KBM-7 (cell line): ENCODE measurements at regions not wholly inside any gene's neighbourhood (a gene's known extent, or its start where the extent isn't known, plus 50 kb on each side); places are given as distances from the start of the nearest gene placed in this dataset.

ENCODE experiments used
- DNase-seq: peaks from one replicate; pipeline ENCODE4 v3.0.0-alpha.2; 2015
- in situ Hi-C: fragments of 300-500 bp; cut with MboI; formaldehyde crosslinking; loops from 2 replicates; pipeline ENCODE4 v1.14.3; 2020; ENCODE audit warnings: low sequenced_read_pairs, low pct_unique_long_range_greater_than_20kb, mixed read lengths

GRCh38 chr2:71943238-71944182, 204.2 kb downstream of the CYP26B1 start:
- DNase-seq = no peak
- in situ Hi-C loops = loop anchor here (25.0 kb wide), 1 partner anchor 644 kb away; no protein-coding TSS in a partner anchor

DNA sequence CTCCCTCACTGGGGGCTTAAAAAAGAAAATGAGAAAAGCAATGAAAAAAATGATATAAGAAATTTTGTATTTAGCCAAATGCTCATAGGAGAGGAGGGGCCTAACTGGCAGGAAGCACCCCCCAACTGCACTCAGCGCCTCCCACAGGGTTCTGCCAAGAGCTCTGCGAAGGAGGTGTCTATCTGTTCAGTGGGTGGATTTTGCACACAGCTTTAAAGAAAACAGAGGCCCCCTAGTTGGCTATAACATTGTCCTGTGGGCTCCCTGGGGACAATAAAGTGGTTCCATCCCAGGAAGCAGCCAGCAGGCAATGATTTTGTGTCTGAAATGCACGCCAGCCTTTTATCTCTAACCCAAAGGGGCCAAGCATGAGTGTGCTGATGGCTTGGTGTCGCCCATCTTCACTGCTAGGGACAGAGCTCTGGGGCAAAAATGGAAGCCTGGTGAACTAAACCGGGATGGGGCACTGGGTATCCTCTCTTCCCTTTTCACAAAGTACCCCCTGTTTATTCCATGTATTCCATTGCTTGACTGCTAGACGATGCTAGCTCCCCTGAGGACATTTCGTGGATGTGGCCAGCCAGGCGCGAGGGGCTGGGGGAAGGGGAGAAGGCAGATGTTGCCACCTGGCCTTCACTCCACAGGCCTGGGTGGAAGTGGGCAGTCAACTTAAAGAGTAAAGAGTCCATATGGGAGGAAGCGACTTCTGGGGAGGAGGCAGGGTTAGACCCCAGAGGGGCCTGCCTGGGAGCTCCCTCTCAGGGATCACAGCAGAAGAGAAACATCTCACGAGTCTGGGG, 205.7 kb downstream of the CYP26B1 start:
- DNase-seq = no peak
- in situ Hi-C loops = loop anchor here (25.0 kb wide), 1 partner anchor 645 kb away; no protein-coding TSS in a partner anchor

- DNase-seq = no peak
- in situ Hi-C loops = loop anchor here (25.0 kb wide), 1 partner anchor 647 kb away; no protein-coding TSS in a partner anchor
Measured at GRCh38 chr2:71940695-71941094, 207.0 kb downstream of the CYP26B1 start.

- DNase-seq = no peak
- in situ Hi-C loops = loop anchor here (25.0 kb wide), 1 partner anchor 647 kb away; no protein-coding TSS in a partner anchor
Measured at GRCh38 chr2:71939588-71940535, 207.8 kb downstream of the CYP26B1 start.

GRCh38 chr2:71938659-71939587, 208.7 kb downstream of the CYP26B1 start:
- in situ Hi-C loops = loop anchor here (25.0 kb wide), 1 partner anchor 648 kb away; no protein-coding TSS in a partner anchor
- DNase-seq = no peak

DNA sequence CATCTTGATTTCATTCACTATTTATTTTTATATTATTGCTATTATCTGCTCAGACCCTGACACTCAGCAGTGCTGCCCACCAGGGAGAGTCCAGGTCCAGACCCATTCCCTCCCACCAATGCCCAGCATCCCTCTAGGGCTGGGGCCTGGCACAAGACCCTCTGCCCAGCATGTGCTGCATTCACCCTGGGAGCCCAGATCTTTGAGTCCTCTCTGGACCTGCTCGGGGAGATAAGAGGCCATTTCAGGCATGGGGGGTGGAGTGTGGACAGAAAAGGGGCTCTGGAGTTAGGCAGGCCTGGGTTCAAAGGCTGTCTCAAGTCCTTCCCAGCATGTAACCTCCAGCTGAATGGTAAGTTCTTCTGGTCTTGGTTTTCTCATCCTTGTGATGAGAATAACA, 209.6 kb downstream of the CYP26B1 start:
- no peak for DNase-seq
- in situ Hi-C loops = loop anchor here (25.0 kb wide), 1 partner anchor 649 kb away; no protein-coding TSS in a partner anchor

GRCh38 chr2:71937396-71937795, 210.3 kb downstream of the CYP26B1 start:
- in situ Hi-C loops = loop anchor here (25.0 kb wide), 1 partner anchor 650 kb away; no protein-coding TSS in a partner anchor

GRCh38 chr2:71936076-71937030, 211.3 kb downstream of the CYP26B1 start:
- DNase-seq = no peak
- in situ Hi-C loops = loop anchor here (25.0 kb wide), 1 partner anchor 651 kb away; no protein-coding TSS in a partner anchor

More at GRCh38 chr2:71937396-71937795, 210.3 kb downstream of the CYP26B1 start:
- no peak for DNase-seq

DNA sequence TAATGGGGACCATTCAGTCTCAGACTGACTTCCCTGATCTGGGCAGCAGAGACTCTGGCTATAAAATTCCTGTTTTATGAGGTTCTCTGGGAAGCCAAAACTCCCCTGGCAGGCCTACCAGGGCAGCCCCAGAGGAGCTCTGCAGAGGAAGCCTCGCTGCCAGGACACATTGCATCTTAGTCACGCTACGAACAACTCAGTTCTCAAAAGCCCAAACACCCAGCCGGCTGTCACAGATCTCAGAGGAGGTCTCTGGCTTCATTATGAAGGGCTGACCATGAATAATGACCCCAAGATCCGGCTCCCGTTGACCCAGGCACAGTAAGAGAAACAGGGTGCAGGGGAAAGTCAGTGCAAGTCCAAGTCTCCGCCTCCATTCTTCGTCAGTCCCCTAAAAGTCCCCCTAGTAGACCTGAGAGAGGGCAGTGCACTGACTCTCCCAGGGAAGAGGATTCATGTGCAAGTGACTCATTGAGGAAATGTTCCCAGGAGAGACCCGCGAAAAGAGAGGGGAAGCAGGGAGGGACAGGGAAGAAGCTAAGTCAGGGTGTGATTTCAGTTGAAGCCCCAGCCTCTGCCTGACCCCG, 212.3 kb downstream of the CYP26B1 start:
- in situ Hi-C loops = loop anchor here (25.0 kb wide), 1 partner anchor 652 kb away; no protein-coding TSS in a partner anchor

GRCh38 chr2:71934595-71935261, 212.9 kb downstream of the CYP26B1 start:
- in situ Hi-C loops = loop anchor here (25.0 kb wide), 1 partner anchor 653 kb away; no protein-coding TSS in a partner anchor
- peak; percentile 2 for DNase-seq

More for the DNA sequence above, 212.3 kb downstream of the CYP26B1 start:
- no peak for DNase-seq

- in situ Hi-C loops = loop anchor here (25.0 kb wide), 1 partner anchor 653 kb away; no protein-coding TSS in a partner anchor
Measured at GRCh38 chr2:71934320-71934593, 213.4 kb downstream of the CYP26B1 start.

DNA sequence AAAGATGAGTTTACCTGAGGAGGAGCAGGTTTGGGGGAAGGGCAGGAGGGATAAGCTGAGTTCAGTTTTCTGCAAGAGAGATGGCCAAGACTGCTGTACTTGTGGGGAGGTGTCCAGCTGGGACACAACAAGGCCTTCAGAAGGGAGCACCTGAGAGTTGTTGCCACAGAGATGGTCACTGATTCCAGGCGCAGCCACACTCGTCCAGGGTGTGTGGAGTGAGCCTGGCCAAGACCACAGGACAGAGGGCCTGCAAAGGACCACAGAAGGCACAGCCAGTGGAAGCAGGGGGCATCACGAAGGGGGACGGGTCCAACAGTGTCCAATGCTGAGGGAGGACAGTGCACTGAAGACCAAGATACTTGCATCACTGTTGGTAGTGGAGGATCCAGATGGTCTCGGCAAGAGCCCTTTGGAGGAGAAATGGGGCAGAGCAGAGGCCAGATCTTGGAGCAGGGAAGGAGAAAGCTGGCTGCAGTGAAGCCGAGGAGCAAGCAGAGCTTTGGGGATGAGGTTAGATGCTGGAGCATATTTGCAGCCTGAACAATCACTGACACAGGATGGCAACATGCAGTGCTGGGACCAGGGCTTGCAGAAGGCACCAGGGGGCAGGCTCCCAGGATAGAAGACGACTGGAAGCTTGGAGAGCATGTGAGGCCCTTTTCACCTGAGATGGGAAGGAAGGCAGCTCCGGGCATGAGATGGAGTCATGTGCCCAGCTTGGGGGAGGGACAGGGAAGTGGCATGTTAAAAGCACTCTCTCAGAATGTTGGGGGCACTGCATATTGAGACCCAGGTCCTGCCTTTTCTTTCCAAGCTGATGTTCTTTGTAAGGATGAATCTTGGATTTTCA, 214.0 kb downstream of the CYP26B1 start:
- in situ Hi-C loops = loop anchor here (25.0 kb wide), 1 partner anchor 654 kb away; no protein-coding TSS in a partner anchor
- no peak for DNase-seq

More at GRCh38 chr2:71934320-71934593, 213.4 kb downstream of the CYP26B1 start:
- DNase-seq = no peak

DNA sequence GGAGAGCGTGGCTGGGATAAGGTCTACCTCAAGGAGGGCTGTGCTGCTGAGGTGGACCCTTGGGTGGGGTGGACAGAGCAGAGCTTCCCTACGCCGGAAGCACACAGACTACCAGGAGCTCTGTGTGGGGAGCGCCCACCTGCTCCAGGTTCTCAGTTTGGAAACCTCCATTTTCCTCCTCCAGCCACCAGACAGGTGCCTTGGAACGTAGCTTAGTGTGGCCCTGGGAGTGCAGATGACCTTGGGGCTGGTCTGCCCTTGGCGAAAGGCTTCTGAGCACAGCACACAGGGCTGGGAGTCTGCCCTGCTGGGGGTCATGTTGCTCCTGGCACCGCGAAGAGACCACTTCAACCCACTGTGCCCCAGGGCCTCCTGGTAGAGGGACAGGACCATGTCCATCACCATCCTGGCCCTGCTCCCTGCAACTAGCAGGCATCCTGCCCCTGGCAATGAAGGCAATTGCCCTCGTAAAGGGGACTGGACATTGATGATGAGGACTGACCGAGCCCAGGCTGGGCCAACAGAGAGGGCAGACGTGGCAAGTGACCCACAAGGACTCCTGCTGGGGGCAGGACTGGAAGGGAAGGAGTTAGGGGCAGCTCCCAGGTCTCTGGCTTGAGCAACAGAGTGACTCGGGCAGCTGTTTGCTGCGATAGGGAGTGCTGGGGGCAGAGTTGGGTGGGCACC, 214.7 kb downstream of the CYP26B1 start:
- DNase-seq = no peak
- in situ Hi-C loops = loop anchor here (25.0 kb wide), 1 partner anchor 654 kb away; no protein-coding TSS in a partner anchor
